ENCODE measurements at regions not wholly inside any gene's neighbourhood (a gene's known extent, or its start where the extent isn't known, plus 50 kb on each side); places are given as distances from the start of the nearest gene placed in this dataset.
"Not testable (repeated sequence)": the region's sequence is repeated elsewhere in the genome, so short reads cannot be mapped to it uniquely, and the experiment has no call there.

DNA sequence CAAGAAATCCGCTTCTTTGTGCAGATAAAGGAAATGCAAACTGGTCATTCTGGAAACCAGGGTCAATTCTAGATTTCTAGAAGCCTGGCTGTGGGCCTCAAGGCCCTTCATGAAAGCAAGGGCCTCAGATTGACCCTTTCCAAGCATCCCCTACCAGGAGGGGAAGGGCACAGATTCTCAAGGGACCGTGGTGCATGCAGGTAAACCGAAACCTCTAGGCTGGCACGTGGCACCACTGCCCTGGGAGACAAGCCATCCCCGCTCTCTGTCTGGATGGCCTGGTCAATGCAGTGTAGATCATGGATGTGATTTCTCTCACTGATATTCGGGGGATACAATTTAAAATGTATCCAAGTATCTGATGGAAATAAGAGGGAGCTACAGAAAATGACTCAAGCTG lies 69.4 kb downstream of the TOMM20 start:
- no peak for DNase-seq

DNA sequence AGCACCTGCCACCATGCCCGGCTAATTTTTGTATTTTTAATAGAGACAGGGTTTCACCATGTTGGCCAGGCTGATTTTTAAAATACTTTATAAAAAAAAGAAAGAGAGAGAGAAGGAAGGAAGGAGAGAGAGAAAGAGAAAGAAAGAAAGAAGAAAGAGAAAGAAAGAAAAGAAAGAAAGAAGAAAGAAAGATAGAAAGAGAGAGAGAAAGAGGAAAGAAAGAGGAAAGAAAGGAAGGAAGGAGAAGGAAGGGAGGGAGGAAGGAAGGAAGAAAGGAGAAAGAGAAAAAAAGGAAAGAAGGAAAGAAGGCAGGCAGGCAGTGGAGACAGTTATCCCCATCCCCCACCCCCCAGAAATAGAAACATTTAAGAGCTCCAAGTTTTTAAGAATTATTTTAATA lies 69.9 kb downstream of the TOMM20 start:
- no peak for DNase-seq

- DNase-seq, result no peak
These were observed 71.0 kb downstream of the TOMM20 start for GRCh38 chr1:235057385-235058306.

DNA sequence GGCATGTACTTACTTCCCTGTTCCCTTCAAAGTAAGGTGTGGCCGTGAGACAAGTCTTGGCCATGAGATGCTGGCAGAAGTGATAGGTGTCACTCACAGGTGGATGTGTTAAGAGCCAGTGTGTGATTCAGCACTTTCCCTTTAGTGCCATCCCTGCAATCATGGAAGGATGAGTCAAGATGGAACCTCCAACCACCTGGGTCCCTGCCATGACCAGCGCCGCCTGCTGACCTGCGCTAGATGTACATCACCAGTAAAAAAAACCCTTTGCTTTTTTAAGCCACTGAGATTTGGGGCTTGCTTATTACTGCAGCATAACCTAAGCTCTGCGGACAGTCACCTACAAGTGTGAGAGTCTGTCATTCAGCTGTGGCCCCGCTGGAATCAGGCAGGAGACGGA lies 71.7 kb downstream of the TOMM20 start:
- no peak for DNase-seq

- DNase-seq, result no peak
These were observed 73.7 kb downstream of the TOMM20 start for GRCh38 chr1:235054936-235055335.

DNA sequence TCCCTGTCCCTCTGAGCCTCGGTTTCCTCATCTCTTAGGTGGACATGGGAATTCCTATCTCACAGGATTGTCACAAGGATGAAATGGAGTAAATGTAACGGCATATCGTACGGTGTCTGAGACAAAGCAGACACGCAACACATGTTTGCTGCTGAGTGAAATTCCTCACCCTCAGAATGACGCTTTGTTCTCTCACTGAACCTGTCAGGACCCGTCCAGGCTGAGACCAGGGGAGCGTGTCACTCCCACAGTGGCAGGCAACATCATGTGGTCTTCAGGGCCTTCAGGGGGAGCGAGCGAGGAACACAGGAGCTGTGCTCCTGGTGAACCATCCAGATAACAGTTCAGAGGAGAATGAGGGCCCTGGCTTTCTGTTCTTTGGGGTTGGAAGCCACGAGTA lies 74.2 kb downstream of the TOMM20 start:
- no peak for DNase-seq

DNA sequence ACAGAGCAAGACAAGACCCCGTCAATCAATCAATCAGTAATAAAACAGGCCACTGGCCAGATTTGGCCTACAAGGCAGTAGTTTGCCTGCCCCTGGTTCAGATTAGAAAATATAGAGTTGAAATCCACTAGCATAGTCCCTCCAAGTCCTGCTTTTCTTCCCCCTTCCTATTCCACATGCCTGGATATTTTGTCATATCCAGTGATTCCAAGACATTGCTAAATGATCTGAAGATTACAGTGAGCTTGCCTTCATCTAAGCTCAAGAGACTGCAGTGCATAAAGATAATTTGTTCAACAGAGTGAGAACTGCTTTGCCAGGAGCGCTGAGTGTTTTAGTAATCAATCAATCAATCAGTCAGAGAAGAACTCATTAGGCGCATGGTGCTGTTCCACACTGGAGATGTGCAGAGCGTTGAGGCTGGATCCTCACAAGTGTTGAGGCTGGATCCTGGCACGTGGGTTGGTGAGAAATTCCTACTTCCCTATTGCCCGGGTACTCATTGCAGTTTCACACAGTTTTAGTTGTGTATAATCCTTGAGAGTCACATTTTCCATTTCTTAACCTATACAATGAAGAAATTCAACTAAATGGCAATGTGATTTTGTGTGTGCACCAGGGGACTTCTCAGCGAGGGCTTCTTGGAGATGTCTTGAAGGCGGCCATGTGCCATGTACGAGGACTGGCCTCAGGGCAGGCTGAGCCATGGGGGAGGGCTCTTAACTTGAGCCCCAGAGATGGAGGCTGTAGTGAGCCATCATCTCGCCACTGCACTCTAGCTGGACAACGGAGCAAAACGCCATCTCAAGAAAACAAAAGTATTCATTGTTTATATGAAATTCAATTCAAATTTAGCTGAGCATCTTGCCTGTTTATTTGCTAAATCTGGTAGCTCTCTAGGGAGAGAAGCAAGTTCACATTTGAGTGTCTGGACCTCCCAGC lies 76.3 kb downstream of the TOMM20 start:
- DNase-seq, result peak; percentile 12

GRCh38 chr1:235051521-235051920 lies 77.1 kb downstream of the TOMM20 start:
- no peak for DNase-seq

- DNase-seq, result no peak
These were observed 77.7 kb downstream of the TOMM20 start for GRCh38 chr1:235050911-235051360.

DNA sequence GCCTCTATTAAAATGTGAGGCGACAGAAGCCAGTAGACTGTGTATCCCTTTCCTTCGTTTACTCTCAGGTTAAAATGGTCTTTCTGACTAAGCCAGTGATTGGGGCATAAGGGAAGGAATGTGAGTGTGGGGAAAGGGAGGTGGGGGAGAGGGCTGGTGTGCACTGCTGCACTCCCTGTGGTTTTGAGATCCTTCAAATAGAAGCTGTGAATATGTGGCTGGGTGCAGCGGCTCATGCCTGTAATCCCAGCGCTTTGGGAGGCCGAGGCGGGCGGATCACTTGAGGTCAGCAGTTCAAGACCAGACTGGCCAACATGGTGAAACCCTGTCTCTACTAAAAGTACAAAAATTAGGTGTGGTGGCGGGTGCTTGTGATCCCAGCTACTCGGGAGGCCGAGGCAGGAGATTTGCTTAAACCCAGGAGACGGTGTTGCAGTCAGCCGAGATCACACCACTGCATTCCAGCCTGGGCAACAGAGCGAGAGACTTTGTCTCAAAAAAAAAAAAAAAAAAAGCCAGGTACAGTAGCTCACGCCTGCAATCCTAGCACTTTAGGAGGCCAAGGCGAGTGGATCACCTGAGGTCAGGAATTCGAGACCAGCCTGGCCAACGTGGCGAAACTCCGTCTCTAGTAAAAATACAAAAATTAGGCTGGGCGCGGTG lies 78.8 kb downstream of the TOMM20 start:
- not testable (repeated sequence) for DNase-seq

GRCh38 chr1:235049217-235049616 lies 79.4 kb downstream of the TOMM20 start:
- DNase-seq, result no peak

- no peak for DNase-seq
These were observed 81.2 kb downstream of the TOMM20 start for GRCh38 chr1:235047331-235047871.

GRCh38 chr1:235045921-235046601 lies 82.6 kb downstream of the TOMM20 start:
- no peak for DNase-seq

- DNase-seq, result no peak
These were observed 83.5 kb downstream of the TOMM20 start for GRCh38 chr1:235045034-235045690.

- DNase-seq, result no peak
These were observed 85.4 kb downstream of the TOMM20 start for GRCh38 chr1:235043234-235043633.

DNA sequence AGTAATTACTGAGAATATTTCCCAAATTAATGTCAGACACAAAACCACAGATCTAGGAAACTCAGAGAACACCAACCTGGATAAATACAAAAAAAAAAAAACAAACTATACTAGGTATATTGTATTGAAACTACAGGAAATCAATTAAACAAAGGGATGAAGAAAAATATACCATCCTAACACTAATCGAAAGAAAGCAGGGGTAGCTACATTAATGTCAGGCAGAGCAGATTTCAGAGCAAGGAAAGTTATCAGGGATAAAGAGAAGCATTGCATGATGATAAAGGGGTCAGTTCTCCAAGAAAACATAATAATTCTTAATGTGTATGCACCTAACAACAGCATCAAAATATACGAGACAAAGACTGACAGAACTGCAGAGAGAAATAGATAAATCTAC lies 89.9 kb downstream of the TOMM20 start:
- DNase-seq, result no peak

- DNase-seq, result no peak
These were observed 92.7 kb downstream of the TOMM20 start for GRCh38 chr1:235035928-235036327.

GRCh38 chr1:235030919-235031596 lies 97.6 kb downstream of the TOMM20 start:
- no peak for DNase-seq

DNA sequence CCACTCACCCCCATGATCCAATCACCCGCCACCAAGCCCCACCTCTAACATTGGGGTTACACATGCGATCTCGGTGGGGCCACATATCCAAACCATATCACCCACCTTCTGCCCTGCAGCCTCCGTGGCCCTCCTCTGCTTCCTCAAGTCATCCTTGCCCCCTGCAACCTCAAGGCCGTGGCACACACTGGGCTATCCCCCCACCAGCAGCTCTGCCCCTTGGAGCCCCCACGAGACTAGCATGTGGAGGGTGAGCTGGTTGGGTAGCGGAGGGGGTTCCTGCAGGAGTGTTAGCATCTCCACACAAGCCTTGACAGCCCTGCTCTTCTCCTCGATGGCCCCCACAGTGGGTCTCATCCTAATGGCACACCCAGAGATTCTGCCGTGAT lies 100.8 kb downstream of the TOMM20 start:
- DNase-seq, result no peak

DNA sequence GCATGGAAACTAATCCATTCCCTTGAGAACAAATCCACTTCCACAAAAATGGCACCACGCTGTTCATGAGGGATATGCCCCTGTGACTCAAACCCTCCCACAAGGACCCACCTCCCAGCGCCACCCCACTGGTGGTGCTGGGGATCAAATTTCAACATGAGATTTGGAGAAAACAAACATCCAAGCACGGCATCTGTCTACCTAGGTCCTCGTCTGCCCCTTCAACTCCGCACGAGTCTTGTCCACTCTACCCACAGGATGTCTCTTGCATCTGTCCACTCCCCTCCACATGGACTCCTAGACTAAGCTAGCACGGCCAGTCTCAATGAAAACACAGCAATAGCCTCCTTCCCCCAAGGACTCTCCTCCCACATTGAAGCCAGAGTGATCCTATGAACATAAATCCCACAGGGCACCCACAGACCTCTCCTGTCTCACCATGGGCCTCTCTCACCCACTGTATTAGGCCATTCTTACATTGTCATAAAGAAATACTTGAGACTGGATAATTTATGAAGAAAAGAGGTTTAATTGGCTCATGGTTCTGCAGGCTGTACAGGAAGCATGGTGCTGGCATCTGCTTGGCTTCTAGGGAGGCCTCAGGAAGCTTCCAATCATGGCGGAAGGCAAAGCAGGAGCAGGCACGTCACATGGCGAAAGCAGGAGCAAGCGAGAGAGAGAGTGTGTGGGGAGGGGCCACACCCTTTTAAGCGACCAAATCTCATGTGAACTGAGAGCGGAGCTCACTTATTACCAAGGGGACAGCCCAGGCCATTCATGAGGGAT lies 101.4 kb downstream of the TOMM20 start:
- DNase-seq, result no peak

Data from skin of body (tissue), 1 donor.